ENCODE measurements at regions not wholly inside any gene's neighbourhood (a gene's known extent, or its start where the extent isn't known, plus 50 kb on each side); places are given as distances from the start of the nearest gene placed in this dataset.

DNA sequence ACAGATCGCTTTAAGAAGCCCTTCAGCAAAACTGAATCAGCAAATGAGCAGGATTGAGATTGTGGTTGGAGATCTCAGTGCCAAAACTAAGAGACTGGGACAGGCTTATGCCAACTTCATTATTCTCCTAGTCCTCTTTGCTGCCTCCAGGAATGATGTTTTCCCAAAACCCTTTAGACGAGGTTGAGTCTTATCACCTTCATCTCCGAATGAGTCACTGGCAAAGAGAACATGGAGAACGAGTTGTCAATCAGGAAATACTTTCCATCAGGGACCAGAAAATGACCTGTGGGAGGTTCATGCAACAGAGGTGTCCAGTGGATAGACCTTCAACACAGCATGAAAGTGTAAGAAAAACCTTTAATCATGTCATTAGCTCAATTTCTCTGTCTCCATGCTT lies 461.5 kb downstream of the RMST start:
- H3K4me3 ChIP-seq (ENCODE audit: low read depth, low read length) = no peak overlapping the region
- no peak for TF ChIP-seq CTCF (IDR thresholded peaks at IDR 0.05; ENCODE audit: insufficient read depth, low read depth, low read length)
- no peak for DNase-seq (ENCODE audit: low read depth)

DNA sequence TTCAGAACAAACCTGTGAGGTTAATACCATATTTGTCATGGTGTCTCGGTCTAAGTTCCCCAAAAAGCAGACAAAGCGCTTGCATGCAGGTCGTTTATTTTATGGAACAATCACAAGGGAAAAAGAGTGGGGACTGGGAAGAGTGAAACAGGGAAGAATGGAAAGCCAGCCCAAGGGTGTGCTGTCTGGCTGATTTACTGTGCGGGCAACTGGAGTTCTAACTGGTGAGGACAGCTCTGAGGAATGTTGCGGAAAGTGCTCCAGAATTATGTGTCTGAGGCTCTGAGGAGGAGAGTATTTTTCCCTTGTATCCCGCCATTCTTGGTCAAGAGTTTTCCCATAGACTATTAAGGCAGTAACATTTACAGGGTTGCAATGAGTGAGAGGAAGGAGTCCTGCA lies 465.4 kb downstream of the RMST start:
- TF ChIP-seq CTCF (IDR thresholded peaks at IDR 0.05; ENCODE audit: insufficient read depth, low read depth, low read length) = no peak
- no peak overlapping the region for H3K4me3 ChIP-seq (ENCODE audit: low read depth, low read length)
- no peak for DNase-seq (ENCODE audit: low read depth)

DNA sequence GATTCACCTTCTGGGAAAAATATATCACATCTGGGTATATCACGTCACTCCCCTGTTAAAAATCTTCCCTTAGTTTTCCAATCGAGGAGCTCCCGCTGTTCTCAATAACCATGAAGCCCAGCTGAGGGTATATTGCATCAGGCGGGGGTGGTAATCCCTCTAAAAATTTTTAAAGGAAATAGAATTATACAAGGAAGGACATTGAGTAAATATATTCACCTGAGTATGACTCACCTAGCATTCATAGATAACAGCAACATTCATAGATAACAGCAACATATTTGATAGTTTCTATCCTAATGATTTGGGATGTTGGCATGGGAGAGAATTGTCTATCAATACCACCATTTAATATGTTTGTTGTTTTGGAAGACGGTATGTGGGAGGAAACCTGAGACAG lies 473.6 kb downstream of the RMST start:
- H3K4me3 ChIP-seq (ENCODE audit: low read depth, low read length) = no peak overlapping the region
- DNase-seq (ENCODE audit: low read depth) = no peak
- no peak for TF ChIP-seq CTCF (IDR thresholded peaks at IDR 0.05; ENCODE audit: insufficient read depth, low read depth, low read length)

GRCh38 chr12:97938031-97938430 lies 475.4 kb downstream of the RMST start:
- no peak for TF ChIP-seq CTCF (IDR thresholded peaks at IDR 0.05; ENCODE audit: insufficient read depth, low read depth, low read length)
- no peak overlapping the region for H3K4me3 ChIP-seq (ENCODE audit: low read depth, low read length)
- DNase-seq (ENCODE audit: low read depth) = no peak

DNA sequence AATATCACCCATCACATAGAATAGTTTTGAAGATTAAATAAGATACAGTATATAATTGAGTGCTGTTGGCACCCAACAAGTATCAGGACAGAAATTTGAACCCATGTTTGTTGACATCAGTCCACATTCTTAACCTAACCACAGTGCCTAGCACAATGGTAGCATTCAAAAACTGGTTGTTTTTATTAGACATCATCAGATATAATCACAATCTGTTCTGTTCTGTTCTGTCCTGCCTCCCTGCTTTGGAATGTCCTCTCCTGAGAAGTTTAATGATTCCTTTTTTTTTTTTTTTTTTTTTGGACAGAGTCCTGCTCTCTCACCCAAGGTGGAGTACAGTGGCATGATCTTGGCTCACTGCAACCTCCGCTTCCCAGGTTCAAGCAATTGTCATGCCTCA lies 476.6 kb downstream of the RMST start:
- no peak overlapping the region for H3K4me3 ChIP-seq (ENCODE audit: low read depth, low read length)
- DNase-seq (ENCODE audit: low read depth) = no peak
- no peak for TF ChIP-seq CTCF (IDR thresholded peaks at IDR 0.05; ENCODE audit: insufficient read depth, low read depth, low read length)

DNA sequence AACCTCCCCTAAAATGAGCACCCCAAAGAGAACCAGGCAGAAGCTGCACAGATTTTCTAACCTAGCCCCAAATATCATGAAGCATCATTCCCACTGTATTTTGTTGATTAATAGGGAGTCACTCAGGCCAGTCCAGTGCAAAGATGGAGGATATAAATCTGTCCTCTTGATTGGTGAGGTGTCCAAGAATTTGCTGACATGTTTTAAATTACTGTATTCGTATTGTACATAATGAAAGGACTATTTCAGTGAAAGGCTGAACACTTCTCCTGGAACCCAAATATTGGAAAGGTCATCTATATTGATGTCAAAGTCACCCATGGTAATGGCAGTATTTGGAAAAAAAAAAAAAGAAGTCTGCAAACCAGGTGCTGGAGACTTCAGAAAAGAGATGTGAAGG lies 477.5 kb downstream of the RMST start:
- no peak for DNase-seq (ENCODE audit: low read depth)
- TF ChIP-seq CTCF (IDR thresholded peaks at IDR 0.05; ENCODE audit: insufficient read depth, low read depth, low read length) = no peak

GRCh38 chr12:97940629-97941028 lies 478.0 kb downstream of the RMST start:
- no peak for TF ChIP-seq CTCF (IDR thresholded peaks at IDR 0.05; ENCODE audit: insufficient read depth, low read depth, low read length)
- no peak for DNase-seq (ENCODE audit: low read depth)
- no peak overlapping the region for H3K4me3 ChIP-seq (ENCODE audit: low read depth, low read length)

More for the DNA sequence above, 477.5 kb downstream of the RMST start:
- H3K4me3 ChIP-seq (ENCODE audit: low read depth, low read length) = no peak overlapping the region

Measured in fibroblast of villous mesenchyme (primary cell).